Urinary bladder (tissue), 3 donors: ENCODE measurements at regions not wholly inside any gene's neighbourhood (a gene's known extent, or its start where the extent isn't known, plus 50 kb on each side); places are given as distances from the start of the nearest gene placed in this dataset.
"Not testable (repeated sequence)": the region's sequence is repeated elsewhere in the genome, so short reads cannot be mapped to it uniquely, and the experiment has no call there.

Experiments
- DNase-seq: peaks from one replicate; pipeline ENCODE4 v3.0.0-alpha.2; 2015; ENCODE audit errors: extremely low spot score
- H3K27ac ChIP-seq: one replicate; pipeline ENCODE4 v1.5.1; 2013; ENCODE audit warnings: low read depth, mild to moderate bottlenecking, moderate library complexity
- H3K36me3 ChIP-seq: one replicate; pipeline ENCODE4 v1.6.1; 2013; ENCODE audit warnings: mild to moderate bottlenecking, moderate library complexity; ENCODE audit not compliant: insufficient read depth
- H3K4me1 ChIP-seq: one replicate; pipeline ENCODE4 v1.6.1; 2013; ENCODE audit warnings: mild to moderate bottlenecking, moderate library complexity; ENCODE audit not compliant: insufficient read depth
- H3K4me3 ChIP-seq: one replicate; pipeline ENCODE4 v1.5.1; 2013; ENCODE audit warnings: low read depth, low read length
- WGBS: extraction: QIAGEN DNeasy Blood & Tissue Kit; methylation state at CpG from one replicate; pipeline ENCODE4 v1.1.7; 2013; 5-methylcytosine and 5-hydroxymethylcytosine counted together
- donor health status: healthy with polysubstance abuse.
- donor health status: healthy.

GRCh38 chr11:39365809-39366436 is 2093.5 kb downstream of the LRRC4C start:
- WGBS: 71% methylated on average over 2 of the region's 2 CpGs
- no peak overlapping the region for H3K27ac ChIP-seq
- no peak for DNase-seq

GRCh38 chr11:39363571-39363970 is 2095.9 kb downstream of the LRRC4C start:
- 83% methylated on average over 1 of the region's 1 CpG for WGBS
- H3K36me3 ChIP-seq: no peaks in the 10 kb centered on the region

More at GRCh38 chr11:39365809-39366436, 2093.5 kb downstream of the LRRC4C start:
- Histone ChIP-seq H3K36me3 (no peaks in the 10 kb centered on the region), H3K4me3 (no peak overlapping the region), H3K4me1 (no peaks in the 10 kb centered on the region)

GRCh38 chr11:39361557-39361956 is 2097.9 kb downstream of the LRRC4C start:
- H3K4me3 ChIP-seq: no peak overlapping the region
- DNase-seq: no peak
- no peaks in the 10 kb centered on the region for H3K4me1 ChIP-seq
- no peak overlapping the region for H3K27ac ChIP-seq
- no peaks in the 10 kb centered on the region for H3K36me3 ChIP-seq
- WGBS: 88% methylated on average over 1 of the region's 1 CpG

More at GRCh38 chr11:39363571-39363970, 2095.9 kb downstream of the LRRC4C start:
- DNase-seq: no peak
- no peak overlapping the region for H3K4me3 ChIP-seq
- no peak overlapping the region for H3K27ac ChIP-seq
- H3K4me1 ChIP-seq: no peaks in the 10 kb centered on the region

GRCh38 chr11:39345834-39346442 is 2113.5 kb downstream of the LRRC4C start:
- no peak for DNase-seq
- no peak overlapping the region for H3K4me3 ChIP-seq
- no peaks in the 10 kb centered on the region for H3K36me3 ChIP-seq
- WGBS: 44% methylated on average over 5 of the region's 5 CpGs
- no peak overlapping the region for H3K27ac ChIP-seq
- H3K4me1 ChIP-seq: no peaks in the 10 kb centered on the region

GRCh38 chr11:39341461-39341860 is 2118.0 kb downstream of the LRRC4C start:
- Histone ChIP-seq H3K4me1 (no peaks in the 10 kb centered on the region), H3K27ac (no peak overlapping the region), H3K4me3 (no peak overlapping the region), H3K36me3 (no peaks in the 10 kb centered on the region)
- DNase-seq: no peak
- 97% methylated on average over 4 of the region's 4 CpGs for WGBS

- DNase-seq, H3K36me3 ChIP-seq, H3K27ac ChIP-seq, H3K4me3 ChIP-seq, H3K4me1 ChIP-seq: not testable (repeated sequence)
- 78% methylated on average over 21 of the region's 21 CpGs for WGBS
Measured at GRCh38 chr11:39333006-39333405, 2126.4 kb downstream of the LRRC4C start.

- Histone ChIP-seq H3K4me3 (no peak overlapping the region), H3K27ac (no peak overlapping the region), H3K36me3 (no peaks in the 10 kb centered on the region), H3K4me1 (no peaks in the 10 kb centered on the region)
- WGBS: 45% methylated on average over 6 of the region's 6 CpGs
- no peak for DNase-seq
Measured at GRCh38 chr11:39327302-39327701, 2132.2 kb downstream of the LRRC4C start.

GRCh38 chr11:39311888-39312287 is 2147.6 kb downstream of the LRRC4C start:
- H3K4me3 ChIP-seq, H3K27ac ChIP-seq, H3K4me1 ChIP-seq, DNase-seq, H3K36me3 ChIP-seq: not testable (repeated sequence)
- 94% methylated on average over 21 of the region's 21 CpGs for WGBS

- Histone ChIP-seq H3K36me3 (no peaks in the 10 kb centered on the region), H3K27ac (no peak overlapping the region), H3K4me3 (no peak overlapping the region), H3K4me1 (no peaks in the 10 kb centered on the region)
- DNase-seq: no peak
- WGBS: 65% methylated on average over 1 of the region's 1 CpG
Measured at GRCh38 chr11:39304586-39304985, 2154.9 kb downstream of the LRRC4C start.

GRCh38 chr11:39294648-39295047 is 2164.8 kb downstream of the LRRC4C start:
- WGBS: 86% methylated on average over 1 of the region's 1 CpG

GRCh38 chr11:39288011-39288410 is 2171.4 kb downstream of the LRRC4C start:
- no peak overlapping the region for H3K27ac ChIP-seq
- H3K4me1 ChIP-seq: no peaks in the 10 kb centered on the region
- H3K36me3 ChIP-seq: no peaks in the 10 kb centered on the region
- 61% methylated on average over 4 of the region's 4 CpGs for WGBS
- no peak overlapping the region for H3K4me3 ChIP-seq
- DNase-seq: no peak

More at GRCh38 chr11:39294648-39295047, 2164.8 kb downstream of the LRRC4C start:
- Histone ChIP-seq H3K4me1 (no peaks in the 10 kb centered on the region), H3K4me3 (no peak overlapping the region), H3K27ac (no peak overlapping the region), H3K36me3 (no peaks in the 10 kb centered on the region)
- no peak for DNase-seq

GRCh38 chr11:39268176-39268690 is 2191.2 kb downstream of the LRRC4C start:
- no peak overlapping the region for H3K27ac ChIP-seq
- no peak for DNase-seq
- 39% methylated on average over 3 of the region's 3 CpGs for WGBS
- H3K4me3 ChIP-seq: no peak overlapping the region
- H3K36me3 ChIP-seq: no peaks in the 10 kb centered on the region
- no peaks in the 10 kb centered on the region for H3K4me1 ChIP-seq

GRCh38 chr11:39255648-39256047 is 2203.8 kb downstream of the LRRC4C start:
- Histone ChIP-seq H3K27ac (no peak overlapping the region), H3K4me1 (no peaks in the 10 kb centered on the region), H3K4me3 (no peak overlapping the region), H3K36me3 (no peaks in the 10 kb centered on the region)
- no peak for DNase-seq
- WGBS: 99% methylated on average over 1 of the region's 1 CpG

- no peak overlapping the region for H3K4me3 ChIP-seq
- DNase-seq: no peak
- no peaks in the 10 kb centered on the region for H3K4me1 ChIP-seq
- no peak overlapping the region for H3K27ac ChIP-seq
- WGBS: 64% methylated on average over 3 of the region's 3 CpGs
- no peaks in the 10 kb centered on the region for H3K36me3 ChIP-seq
Measured at GRCh38 chr11:39249566-39250365, 2209.7 kb downstream of the LRRC4C start.
